HG03045 (cell line): ENCODE measurements at regions not wholly inside any gene's neighbourhood (a gene's known extent, or its start where the extent isn't known, plus 50 kb on each side); places are given as distances from the start of the nearest gene placed in this dataset.
"Not testable (repeated sequence)": the region's sequence is repeated elsewhere in the genome, so short reads cannot be mapped to it uniquely, and the experiment has no call there.

Experiments used
- ATAC-seq: cut with Tn5 transposase; IDR thresholded peaks from one replicate; pipeline ENCODE4 v1.9.1; 2021; ENCODE audit warnings: mild to moderate bottlenecking, moderate library complexity; ENCODE audit not compliant: unreplicated experiment

GRCh38 chr2:58634653-58635370, 393.7 kb upstream of the FANCL start:
- no peak for ATAC-seq

GRCh38 chr2:58633613-58634365, 392.7 kb upstream of the FANCL start:
- no peak for ATAC-seq

- no peak for ATAC-seq
Measured at GRCh38 chr2:58631986-58632385, 390.9 kb upstream of the FANCL start.

GRCh38 chr2:58629545-58630119, 388.5 kb upstream of the FANCL start:
- ATAC-seq, result no peak

GRCh38 chr2:58620896-58621295, 379.8 kb upstream of the FANCL start:
- ATAC-seq, result no peak

- ATAC-seq, result no peak
Measured at GRCh38 chr2:58620093-58620492, 379.0 kb upstream of the FANCL start.

- no peak for ATAC-seq
Measured at GRCh38 chr2:58616961-58617360, 375.8 kb upstream of the FANCL start.

- ATAC-seq, result no peak
Measured at GRCh38 chr2:58614219-58614618, 373.1 kb upstream of the FANCL start.

- ATAC-seq, result no peak
Measured at GRCh38 chr2:58612973-58613372, 371.8 kb upstream of the FANCL start.

- ATAC-seq, result no peak
Measured at GRCh38 chr2:58609326-58609725, 368.2 kb upstream of the FANCL start.

- ATAC-seq, result no peak
Measured at GRCh38 chr2:58608146-58608545, 367.0 kb upstream of the FANCL start.

GRCh38 chr2:58607448-58607847, 366.3 kb upstream of the FANCL start:
- ATAC-seq, result no peak

GRCh38 chr2:58606799-58607198, 365.7 kb upstream of the FANCL start:
- ATAC-seq, result no peak

- no peak for ATAC-seq
Measured at GRCh38 chr2:58604096-58604495, 363.0 kb upstream of the FANCL start.

GRCh38 chr2:58601017-58601416, 359.9 kb upstream of the FANCL start:
- no peak for ATAC-seq

- ATAC-seq, result no peak
Measured at GRCh38 chr2:58598171-58598570, 357.0 kb upstream of the FANCL start.

GRCh38 chr2:58595714-58596113, 354.6 kb upstream of the FANCL start:
- ATAC-seq, result no peak

- no peak for ATAC-seq
Measured at GRCh38 chr2:58594762-58595161, 353.6 kb upstream of the FANCL start.

GRCh38 chr2:58594175-58594574, 353.1 kb upstream of the FANCL start:
- no peak for ATAC-seq

- not testable (repeated sequence) for ATAC-seq
Measured at GRCh38 chr2:58586178-58586577, 345.1 kb upstream of the FANCL start.

GRCh38 chr2:58585233-58585632, 344.1 kb upstream of the FANCL start:
- ATAC-seq, result no peak

- no peak for ATAC-seq
Measured at GRCh38 chr2:58584606-58585118, 343.5 kb upstream of the FANCL start.
